AG09319 (cell line): ENCODE measurements at regions not wholly inside any gene's neighbourhood (a gene's known extent, or its start where the extent isn't known, plus 50 kb on each side); places are given as distances from the start of the nearest gene placed in this dataset.
"Not testable (repeated sequence)": the region's sequence is repeated elsewhere in the genome, so short reads cannot be mapped to it uniquely, and the experiment has no call there.

Experiments
- DNase-seq: peaks from one replicate; pipeline ENCODE4 v3.0.0-alpha.2; 2010; ENCODE audit warnings: low read depth; ENCODE audit errors: extremely low read depth
- TF ChIP-seq, protein P1 (sequence below): IDR thresholded peaks from 2 replicates; pipeline ENCODE4 v1.5.1; 2011; ENCODE audit warnings: low read depth, mild to moderate bottlenecking, inconsistent platforms, low read length, moderate library complexity

GRCh38 chr6:159525445-159526025 is 167.5 kb downstream of the SOD2 start:
- TF ChIP-seq, protein P1, sequence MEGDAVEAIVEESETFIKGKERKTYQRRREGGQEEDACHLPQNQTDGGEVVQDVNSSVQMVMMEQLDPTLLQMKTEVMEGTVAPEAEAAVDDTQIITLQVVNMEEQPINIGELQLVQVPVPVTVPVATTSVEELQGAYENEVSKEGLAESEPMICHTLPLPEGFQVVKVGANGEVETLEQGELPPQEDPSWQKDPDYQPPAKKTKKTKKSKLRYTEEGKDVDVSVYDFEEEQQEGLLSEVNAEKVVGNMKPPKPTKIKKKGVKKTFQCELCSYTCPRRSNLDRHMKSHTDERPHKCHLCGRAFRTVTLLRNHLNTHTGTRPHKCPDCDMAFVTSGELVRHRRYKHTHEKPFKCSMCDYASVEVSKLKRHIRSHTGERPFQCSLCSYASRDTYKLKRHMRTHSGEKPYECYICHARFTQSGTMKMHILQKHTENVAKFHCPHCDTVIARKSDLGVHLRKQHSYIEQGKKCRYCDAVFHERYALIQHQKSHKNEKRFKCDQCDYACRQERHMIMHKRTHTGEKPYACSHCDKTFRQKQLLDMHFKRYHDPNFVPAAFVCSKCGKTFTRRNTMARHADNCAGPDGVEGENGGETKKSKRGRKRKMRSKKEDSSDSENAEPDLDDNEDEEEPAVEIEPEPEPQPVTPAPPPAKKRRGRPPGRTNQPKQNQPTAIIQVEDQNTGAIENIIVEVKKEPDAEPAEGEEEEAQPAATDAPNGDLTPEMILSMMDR = no peak
- no peak for DNase-seq

DNA sequence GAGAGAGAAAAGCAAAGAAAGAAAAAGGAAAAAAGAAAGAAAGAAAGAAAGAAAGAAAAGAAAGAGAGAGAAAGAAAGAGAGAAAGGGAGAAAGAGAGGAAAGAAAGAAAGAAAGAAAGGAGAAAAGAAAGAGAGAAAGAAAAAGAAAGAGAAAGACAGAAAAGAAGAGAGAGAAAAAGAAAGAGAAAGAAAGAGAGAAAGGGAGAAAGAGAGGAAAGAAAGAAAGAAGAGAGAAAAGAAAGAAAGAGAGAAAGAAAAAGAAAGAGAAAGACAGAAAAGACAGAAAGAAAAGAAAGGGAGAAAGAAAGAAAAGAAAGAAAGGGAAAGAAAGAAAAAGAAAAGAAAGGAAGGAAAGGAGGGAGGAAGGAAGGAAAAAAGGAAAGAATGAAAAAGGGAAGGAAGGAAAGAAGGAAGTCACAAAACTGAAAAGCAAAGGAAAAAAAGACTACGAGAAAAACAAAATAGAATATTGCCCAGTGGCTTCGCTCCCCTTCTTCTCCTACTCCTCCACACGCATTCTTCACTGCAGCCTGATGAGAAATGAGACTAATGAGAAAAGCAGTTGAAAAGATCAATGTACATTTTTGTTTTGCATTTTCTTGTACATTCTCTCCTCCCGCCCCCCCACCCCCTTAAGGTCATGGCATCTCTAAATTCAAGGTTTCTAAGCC is 170.0 kb downstream of the SOD2 start:
- DNase-seq = no peak
- TF ChIP-seq, protein P1 = no peak

GRCh38 chr6:159521962-159522361 is 171.1 kb downstream of the SOD2 start:
- TF ChIP-seq, protein P1 = no peak
- no peak for DNase-seq

- TF ChIP-seq, protein P1 = no peak
- DNase-seq = no peak
Measured at GRCh38 chr6:159520002-159520401, 173.0 kb downstream of the SOD2 start.

GRCh38 chr6:159515811-159516210 is 177.2 kb downstream of the SOD2 start:
- not testable (repeated sequence) for DNase-seq

- TF ChIP-seq, protein P1 = no peak
- no peak for DNase-seq
Measured at GRCh38 chr6:159513914-159514313, 179.1 kb downstream of the SOD2 start.

GRCh38 chr6:159513074-159513720 is 179.8 kb downstream of the SOD2 start:
- no peak for DNase-seq
- TF ChIP-seq, protein P1 = no peak
